H1 (cell line): ENCODE measurements at regions not wholly inside any gene's neighbourhood (a gene's known extent, or its start where the extent isn't known, plus 50 kb on each side); places are given as distances from the start of the nearest gene placed in this dataset.

ENCODE experiments used
- BCL11A ChIP-seq, 2 experiments: IDR thresholded peaks; one replicate each; pipeline ENCODE4 v1.6.1; 2011; ENCODE audit warnings: low read depth in 2 of 2, low read length in 2 of 2, mild to moderate bottlenecking in 2 of 2
- CEBPB ChIP-seq: IDR thresholded peaks from 2 replicates; pipeline ENCODE4 v1.6.1; 2012; ENCODE audit warnings: low read depth, low read length
- HDAC2 ChIP-seq, 2 experiments: fragments of 300-600 bp in 1 of 2; sonication (generic) in 1 of 2; IDR thresholded peaks; 2 replicates each; pipeline ENCODE4 v1.6.1; 2011 to 2012; ENCODE audit warnings: low read depth in 2 of 2, low read length in 2 of 2, mild to moderate bottlenecking in 2 of 2, moderate library complexity in 2 of 2, borderline replicate concordance in 1 of 2, inconsistent platforms in 1 of 2
- KDM1A ChIP-seq: fragments of 200-600, 300-600 bp; sonication (generic); IDR thresholded peaks from 2 replicates; pipeline ENCODE4 v1.7.1; 2016; ENCODE audit warnings: mild to moderate bottlenecking, low read length, borderline replicate concordance
- MAFK ChIP-seq: IDR thresholded peaks from 2 replicates; pipeline ENCODE4 v1.6.1; 2012; ENCODE audit warnings: low read depth, mild to moderate bottlenecking, improper control_type of control experiment, low read length
- POLR2A ChIP-seq, 2 experiments: IDR thresholded peaks; 1 replicate in 1 of 2; 2 replicates in 1 of 2; pipeline ENCODE4 v1.6.1; 2011; ENCODE audit warnings: low read depth in 2 of 2, low read length in 2 of 2, mild to moderate bottlenecking in 2 of 2; ENCODE audit errors: control extremely low read depth in 1 of 2
- POLR2AphosphoS5 ChIP-seq: IDR thresholded peaks from 2 replicates; pipeline ENCODE4 v1.6.1; 2011; ENCODE audit warnings: low read depth, low read length
- RXRA ChIP-seq: IDR thresholded peaks from 2 replicates; pipeline ENCODE4 v1.6.1; 2011; ENCODE audit warnings: low read depth, mild to moderate bottlenecking, low read length, moderate library complexity; ENCODE audit not compliant: insufficient read depth
- TAF7 ChIP-seq: optimal IDR thresholded peaks from 2 replicates; pipeline ENCODE3; 2011; ENCODE audit warnings: low read depth, mild to moderate bottlenecking, inconsistent platforms, low read length, moderate library complexity, borderline replicate concordance
- TBP ChIP-seq: IDR thresholded peaks from 2 replicates; pipeline ENCODE4 v1.6.1; 2011; ENCODE audit warnings: low read depth, low read length, improper control_type of control experiment
- TF ChIP-seq, protein P1 (sequence below): IDR thresholded peaks from 2 replicates; pipeline ENCODE4 v1.6.1; 2011; ENCODE audit warnings: low read length, improper control_type of control experiment
- TF ChIP-seq, protein P2 (sequence below), 3 experiments: IDR thresholded peaks; 1 replicate in 2 of 3; 2 replicates in 1 of 3; pipeline versions ENCODE4 v1.5.1 to v1.6.1; 2011; ENCODE audit warnings: low read length in 3 of 3, mild to moderate bottlenecking in 3 of 3, inconsistent platforms in 2 of 3, low read depth in 1 of 3, moderate library complexity in 1 of 3; ENCODE audit not compliant: insufficient read depth in 1 of 3; ENCODE audit errors: control extremely low read depth in 1 of 3

DNA sequence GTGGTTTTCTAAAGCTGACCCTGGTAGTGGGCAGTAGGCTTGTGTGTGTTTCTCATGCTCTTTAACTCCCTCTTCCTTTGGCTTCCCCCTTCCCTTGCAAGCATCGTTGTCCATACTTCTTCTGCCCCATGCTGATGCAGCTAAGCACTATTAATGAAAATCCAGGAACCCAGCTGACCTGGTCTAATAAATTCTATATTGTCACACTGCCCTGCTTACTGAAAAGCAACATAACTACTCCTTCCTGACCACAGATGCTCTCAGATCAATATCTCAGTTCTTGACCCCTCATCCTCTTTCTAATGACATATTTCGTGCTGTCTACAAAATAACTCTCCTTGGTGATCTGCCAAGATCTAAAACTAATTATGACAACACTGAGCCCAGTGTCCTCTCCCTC, 405.5 kb downstream of the EFNA5 start:
- TF ChIP-seq CEBPB, result no peak
- no peak for TF ChIP-seq POLR2A (IDR thresholded peaks at IDR 0.05; ENCODE audit: control extremely low read depth in 1 of 2, low read depth in 2 of 2, low read length in 2 of 2)
- no peak for TF ChIP-seq MAFK
- TF ChIP-seq BCL11A (IDR thresholded peaks at IDR 0.05; ENCODE audit: low read depth in 2 of 2, low read length in 2 of 2), result no peak
- TF ChIP-seq HDAC2 (IDR thresholded peaks at IDR 0.05; ENCODE audit: borderline replicate concordance in 1 of 2, low read depth in 2 of 2, low read length in 2 of 2), result no peak
- TF ChIP-seq, protein P1, sequence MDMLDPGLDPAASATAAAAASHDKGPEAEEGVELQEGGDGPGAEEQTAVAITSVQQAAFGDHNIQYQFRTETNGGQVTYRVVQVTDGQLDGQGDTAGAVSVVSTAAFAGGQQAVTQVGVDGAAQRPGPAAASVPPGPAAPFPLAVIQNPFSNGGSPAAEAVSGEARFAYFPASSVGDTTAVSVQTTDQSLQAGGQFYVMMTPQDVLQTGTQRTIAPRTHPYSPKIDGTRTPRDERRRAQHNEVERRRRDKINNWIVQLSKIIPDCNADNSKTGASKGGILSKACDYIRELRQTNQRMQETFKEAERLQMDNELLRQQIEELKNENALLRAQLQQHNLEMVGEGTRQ, result no peak
- TF ChIP-seq, protein P2, sequence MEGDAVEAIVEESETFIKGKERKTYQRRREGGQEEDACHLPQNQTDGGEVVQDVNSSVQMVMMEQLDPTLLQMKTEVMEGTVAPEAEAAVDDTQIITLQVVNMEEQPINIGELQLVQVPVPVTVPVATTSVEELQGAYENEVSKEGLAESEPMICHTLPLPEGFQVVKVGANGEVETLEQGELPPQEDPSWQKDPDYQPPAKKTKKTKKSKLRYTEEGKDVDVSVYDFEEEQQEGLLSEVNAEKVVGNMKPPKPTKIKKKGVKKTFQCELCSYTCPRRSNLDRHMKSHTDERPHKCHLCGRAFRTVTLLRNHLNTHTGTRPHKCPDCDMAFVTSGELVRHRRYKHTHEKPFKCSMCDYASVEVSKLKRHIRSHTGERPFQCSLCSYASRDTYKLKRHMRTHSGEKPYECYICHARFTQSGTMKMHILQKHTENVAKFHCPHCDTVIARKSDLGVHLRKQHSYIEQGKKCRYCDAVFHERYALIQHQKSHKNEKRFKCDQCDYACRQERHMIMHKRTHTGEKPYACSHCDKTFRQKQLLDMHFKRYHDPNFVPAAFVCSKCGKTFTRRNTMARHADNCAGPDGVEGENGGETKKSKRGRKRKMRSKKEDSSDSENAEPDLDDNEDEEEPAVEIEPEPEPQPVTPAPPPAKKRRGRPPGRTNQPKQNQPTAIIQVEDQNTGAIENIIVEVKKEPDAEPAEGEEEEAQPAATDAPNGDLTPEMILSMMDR (IDR thresholded peaks at IDR 0.05; ENCODE audit: control extremely low read depth in 1 of 3, insufficient read depth in 1 of 3, low read depth in 1 of 3, low read length in 3 of 3), result no peak
- TF ChIP-seq RXRA, result no peak
- no peak for TF ChIP-seq TBP
- TF ChIP-seq POLR2AphosphoS5, result no peak
- TF ChIP-seq TAF7, result no peak
- no peak for TF ChIP-seq KDM1A
